Loucy (cell line): ENCODE measurements at regions not wholly inside any gene's neighbourhood (a gene's known extent, or its start where the extent isn't known, plus 50 kb on each side); places are given as distances from the start of the nearest gene placed in this dataset.

Experiments used
- H2AFZ ChIP-seq: fragments of 200-600 bp; sonication (generic); 2 replicates; pipeline ENCODE4 v1.6.0; 2016; ENCODE audit warnings: antibody characterized with exemption, mild to moderate bottlenecking, low read length, moderate library complexity
- H3F3A ChIP-seq: fragments of 200-600 bp; 2 replicates; pipeline ENCODE4 v1.6.0; 2016; ENCODE audit warnings: antibody characterized with exemption, low read depth, mild to moderate bottlenecking
- H3K27me3 ChIP-seq: fragments of 200-600 bp; sonication (generic); 2 replicates; pipeline ENCODE4 v1.6.1; 2014; ENCODE audit warnings: low read length, mild to moderate bottlenecking; ENCODE audit not compliant: insufficient read depth, poor library complexity, severe bottlenecking
- H3K36me3 ChIP-seq: fragments of 200-600 bp; sonication (generic); 2 replicates; pipeline ENCODE4 v1.6.1; 2016; ENCODE audit warnings: low read length; ENCODE audit not compliant: insufficient read depth
- H3K4me1 ChIP-seq: fragments of 200-600 bp; sonication (generic); 2 replicates; pipeline ENCODE4 v1.5.1; 2014; ENCODE audit warnings: low read length, mild to moderate bottlenecking; ENCODE audit not compliant: insufficient read depth, poor library complexity, severe bottlenecking
- H3K4me2 ChIP-seq: fragments of 200-600 bp; sonication (generic); 2 replicates; pipeline ENCODE4 v1.6.0; 2014; ENCODE audit warnings: antibody characterized with exemption, low read length, low read depth, mild to moderate bottlenecking; ENCODE audit not compliant: poor library complexity, severe bottlenecking
- H3K4me3 ChIP-seq: fragments of 200-600 bp; sonication (generic); 2 replicates; pipeline ENCODE4 v1.5.1; 2014; ENCODE audit warnings: low read length, mild to moderate bottlenecking, mixed read lengths; ENCODE audit not compliant: poor library complexity, severe bottlenecking
- H3K79me2 ChIP-seq: fragments of 200-600 bp; sonication (generic); 2 replicates; pipeline ENCODE4 v1.6.1; 2014; ENCODE audit warnings: low read length; ENCODE audit not compliant: insufficient read depth
- H3K9ac ChIP-seq: fragments of 200-600 bp; sonication (generic); 2 replicates; pipeline ENCODE4 v1.6.0; 2014; ENCODE audit warnings: mild to moderate bottlenecking, low read depth, low read length, moderate library complexity; ENCODE audit not compliant: poor library complexity, severe bottlenecking
- H3K9me2 ChIP-seq: fragments of 200-600 bp; sonication (generic); replicated peaks from 2 replicates; pipeline ENCODE4 v1.6.1; 2016; ENCODE audit warnings: low read depth, low read length, mixed read lengths
- H3K9me3 ChIP-seq: fragments of 200-600 bp; sonication (generic); 2 replicates; pipeline ENCODE4 v1.6.1; 2014; ENCODE audit warnings: mild to moderate bottlenecking, antibody characterized with exemption, low read length, low read depth; ENCODE audit not compliant: insufficient read depth
- H4K20me1 ChIP-seq: fragments of 200-600 bp; sonication (generic); 2 replicates; pipeline ENCODE4 v1.6.0; 2014; ENCODE audit warnings: antibody characterized with exemption, low read length, mild to moderate bottlenecking; ENCODE audit not compliant: insufficient read depth, poor library complexity, severe bottlenecking
- EZH2phosphoT487 ChIP-seq: fragments of 200-600 bp; IDR thresholded peaks from 2 replicates; pipeline ENCODE4 v1.6.1; 2018; ENCODE audit warnings: antibody characterized with exemption, mild to moderate bottlenecking, moderate library complexity, borderline replicate concordance
- TF ChIP-seq, protein P1 (sequence below): fragments of 200-600 bp; sonication (generic); conservative IDR thresholded peaks from 2 replicates; pipeline ENCODE4 v1.5.1; 2014; ENCODE audit warnings: mild to moderate bottlenecking, antibody characterized with exemption, low read length

DNA sequence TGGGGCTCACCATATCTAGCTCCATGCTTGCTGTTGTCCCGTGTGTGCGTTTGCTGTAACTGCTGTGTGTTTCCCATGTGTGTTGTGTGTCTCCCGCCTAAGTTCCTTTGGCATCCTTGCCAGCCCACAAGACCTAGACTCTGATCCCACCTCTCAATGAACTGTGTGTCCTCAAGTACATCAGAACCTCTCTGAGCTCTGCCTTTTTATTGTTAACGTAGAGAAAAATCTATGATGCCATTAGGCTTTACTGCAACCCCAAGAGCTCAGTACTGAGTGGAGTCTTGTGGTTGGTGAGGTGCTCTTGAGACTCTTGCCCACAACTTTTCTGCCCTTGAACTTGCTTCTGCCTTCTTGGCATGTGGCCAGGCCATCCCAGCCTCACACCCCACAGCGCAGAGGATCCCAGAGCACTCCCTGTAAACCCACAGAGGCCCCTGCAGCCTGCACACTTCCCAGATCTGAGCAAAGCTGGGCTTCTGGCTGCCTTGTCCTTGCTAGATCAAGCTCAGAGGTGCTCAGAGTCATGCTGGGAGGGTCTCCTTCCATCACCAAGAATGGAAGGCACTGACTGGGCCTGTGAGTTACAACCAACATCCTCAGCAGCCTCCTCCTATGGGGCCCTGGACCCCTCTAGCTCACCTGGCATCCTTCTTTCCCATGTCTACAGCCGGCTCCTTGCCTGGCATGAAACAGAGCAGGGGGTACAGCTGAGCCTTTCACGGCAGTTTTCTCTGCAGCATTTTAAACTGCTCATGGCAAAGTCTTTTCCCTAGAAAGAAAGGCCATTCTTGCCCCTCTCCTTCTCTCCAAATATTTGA is 643.4 kb downstream of the ACTR3B start:
- Histone ChIP-seq H3K9ac (no peak overlapping the region), H3K4me1 (no peaks in the 10 kb centered on the region), H3K9me3 (0 out of 2 replicates have a peak, but pooled peaks cover 3% of the 10 kb centered on the region), H2AFZ (no peak overlapping the region), H3F3A (no peaks in the 10 kb centered on the region), H3K79me2 (no peaks in the 10 kb centered on the region), H3K27me3 (no peaks in the 10 kb centered on the region), H3K9me2 (no peaks in the 10 kb centered on the region), H3K4me2 (no peak overlapping the region), H3K4me3 (no peak overlapping the region), H3K36me3 (no peaks in the 10 kb centered on the region), H4K20me1 (no peaks in the 10 kb centered on the region)
- no peak for TF ChIP-seq EZH2phosphoT487
- TF ChIP-seq, protein P1, sequence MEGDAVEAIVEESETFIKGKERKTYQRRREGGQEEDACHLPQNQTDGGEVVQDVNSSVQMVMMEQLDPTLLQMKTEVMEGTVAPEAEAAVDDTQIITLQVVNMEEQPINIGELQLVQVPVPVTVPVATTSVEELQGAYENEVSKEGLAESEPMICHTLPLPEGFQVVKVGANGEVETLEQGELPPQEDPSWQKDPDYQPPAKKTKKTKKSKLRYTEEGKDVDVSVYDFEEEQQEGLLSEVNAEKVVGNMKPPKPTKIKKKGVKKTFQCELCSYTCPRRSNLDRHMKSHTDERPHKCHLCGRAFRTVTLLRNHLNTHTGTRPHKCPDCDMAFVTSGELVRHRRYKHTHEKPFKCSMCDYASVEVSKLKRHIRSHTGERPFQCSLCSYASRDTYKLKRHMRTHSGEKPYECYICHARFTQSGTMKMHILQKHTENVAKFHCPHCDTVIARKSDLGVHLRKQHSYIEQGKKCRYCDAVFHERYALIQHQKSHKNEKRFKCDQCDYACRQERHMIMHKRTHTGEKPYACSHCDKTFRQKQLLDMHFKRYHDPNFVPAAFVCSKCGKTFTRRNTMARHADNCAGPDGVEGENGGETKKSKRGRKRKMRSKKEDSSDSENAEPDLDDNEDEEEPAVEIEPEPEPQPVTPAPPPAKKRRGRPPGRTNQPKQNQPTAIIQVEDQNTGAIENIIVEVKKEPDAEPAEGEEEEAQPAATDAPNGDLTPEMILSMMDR = no peak

DNA sequence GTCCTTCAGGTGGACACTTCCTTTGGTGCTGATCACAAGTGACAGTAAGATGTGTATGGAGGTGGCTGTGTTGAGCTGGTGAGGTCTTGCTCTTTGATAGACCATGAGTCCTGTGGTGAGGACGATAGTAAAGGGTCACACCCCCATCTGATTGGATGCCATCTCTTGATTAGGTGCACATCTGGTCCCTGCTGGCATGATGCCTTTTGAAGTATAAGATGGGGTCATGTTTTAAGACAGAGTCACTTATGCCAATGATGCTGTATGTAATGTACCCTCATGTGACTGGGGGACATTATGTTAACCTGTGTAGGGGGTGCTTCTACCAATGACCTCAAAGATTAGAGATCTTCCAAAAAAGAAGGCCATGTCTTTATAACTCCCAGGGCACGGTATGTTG is 644.6 kb downstream of the ACTR3B start:
- H3K79me2 ChIP-seq = no peaks in the 10 kb centered on the region
- no peaks in the 10 kb centered on the region for H4K20me1 ChIP-seq
- no peak overlapping the region for H3K4me2 ChIP-seq

DNA sequence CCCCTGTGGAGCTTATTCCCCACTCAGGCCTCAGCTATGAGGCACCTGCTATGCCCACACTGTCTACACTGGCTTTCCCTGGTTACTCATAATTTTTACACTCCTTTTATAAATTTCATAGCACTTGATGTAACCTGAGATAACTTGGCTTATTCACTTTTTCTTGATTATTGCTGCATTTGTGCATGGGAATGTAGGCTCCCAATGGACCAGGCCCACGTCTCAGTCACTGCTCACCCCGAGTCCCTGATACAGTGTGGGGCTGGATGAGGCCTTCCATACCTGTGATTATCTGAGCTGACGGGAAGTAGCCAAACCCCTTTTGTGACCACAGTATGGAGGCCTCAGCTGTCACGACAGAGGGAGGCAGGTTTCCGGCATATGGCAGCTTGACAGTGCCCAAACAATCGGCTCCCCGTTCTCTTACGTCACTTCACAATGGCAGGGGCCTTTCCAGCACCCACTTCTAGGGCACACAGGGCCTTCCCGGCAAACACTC is 645.3 kb downstream of the ACTR3B start:
- Histone ChIP-seq H3K9me3 (0 out of 2 replicates have a peak, but pooled peaks cover 7% of the 10 kb centered on the region), H3K9ac (no peak overlapping the region), H3K4me1 (no peaks in the 10 kb centered on the region), H3K4me2 (no peak overlapping the region), H3F3A (no peaks in the 10 kb centered on the region), H4K20me1 (no peaks in the 10 kb centered on the region), H2AFZ (no peak overlapping the region), H3K36me3 (no peaks in the 10 kb centered on the region), H3K79me2 (no peaks in the 10 kb centered on the region), H3K9me2 (no peaks in the 10 kb centered on the region), H3K4me3 (no peak overlapping the region), H3K27me3 (no peaks in the 10 kb centered on the region)
- TF ChIP-seq EZH2phosphoT487 = no peak

More for the DNA sequence above, 644.6 kb downstream of the ACTR3B start:
- Histone ChIP-seq H3K4me1 (no peaks in the 10 kb centered on the region), H3K9me3 (0 out of 2 replicates have a peak, but pooled peaks cover 7% of the 10 kb centered on the region), H3K36me3 (no peaks in the 10 kb centered on the region), H3K27me3 (no peaks in the 10 kb centered on the region), H3K9me2 (no peaks in the 10 kb centered on the region), H3K9ac (no peak overlapping the region), H3K4me3 (no peak overlapping the region), H2AFZ (no peak overlapping the region), H3F3A (no peaks in the 10 kb centered on the region)
- no peak for TF ChIP-seq EZH2phosphoT487
- TF ChIP-seq, protein P1 = no peak
